ENCODE measurements at regions not wholly inside any gene's neighbourhood (a gene's known extent, or its start where the extent isn't known, plus 50 kb on each side); places are given as distances from the start of the nearest gene placed in this dataset.

- ATAC-seq, result no peak
- H3K9ac ChIP-seq (ENCODE audit: insufficient read depth in 1 of 2, low read depth in 2 of 2, low read length in 2 of 2), result no peak overlapping the region
- no peaks in the 10 kb centered on the region for H3K79me2 ChIP-seq (ENCODE audit: control insufficient read depth, insufficient read depth, low read length)
- no peak overlapping the region for H3K4me3 ChIP-seq
- no peaks in the 10 kb centered on the region for H3K27me3 ChIP-seq (ENCODE audit: control insufficient read depth in 2 of 2, insufficient read depth in 2 of 2, low read length in 2 of 2)
- no peaks in the 10 kb centered on the region for H3K9me3 ChIP-seq (replicated peaks; ENCODE audit: control insufficient read depth, insufficient read depth, low read depth, low read length)
- H3K36me3 ChIP-seq (ENCODE audit: control insufficient read depth, insufficient read depth, low read length), result no peaks in the 10 kb centered on the region
- BruUV-seq (replicated peaks), result no TSS peak
- no peak overlapping the region for H3K27ac ChIP-seq (ENCODE audit: extremely low read depth, low read depth, low read length)
- no peaks in the 10 kb centered on the region for H4K20me1 ChIP-seq (replicated peaks; ENCODE audit: control insufficient read depth, insufficient read depth, low read length)
- intact Hi-C loops (cut with micrococcal nuclease) (no loop called here), in situ Hi-C loops (cut with MboI) (no loop called here)
- no peak for DNase-seq (ENCODE audit: extremely low read depth in 1 of 4, low spot score in 3 of 4)
- POLR2A ChIA-PET, result no interaction called here
- no peak overlapping the region for H3K4me2 ChIP-seq (ENCODE audit: insufficient read depth, low read length)
- no peaks in the 10 kb centered on the region for H3K4me1 ChIP-seq (replicated peaks in 1 of 2; ENCODE audit: control insufficient read depth in 2 of 2, insufficient read depth in 2 of 2, low read length in 2 of 2)
- CTCF ChIA-PET (ENCODE audit: low intra/inter-chr PET ratio), result no interaction called here
- 29% methylated on average over 1 of the region's 1 CpG for WGBS (ENCODE audit: insufficient coverage, low coverage, missing lambda C conversion rate)
- H2AFZ ChIP-seq (ENCODE audit: low read depth, low read length), result no peak overlapping the region
- no peaks in the 10 kb centered on the region for H3K9me1 ChIP-seq (ENCODE audit: control insufficient read depth, insufficient read depth, low read length)
- peak; percentile 37 for FAIRE-seq
- no peak for TF ChIP-seq GTF3C2 (IDR thresholded peaks at IDR 0.05; ENCODE audit: borderline replicate concordance, extremely low read depth, insufficient read length)
- TF ChIP-seq MAFK (IDR thresholded peaks at IDR 0.05; ENCODE audit: low read length), result peak; percentile 22; the same call in 1 of the 2 replicates
- TF ChIP-seq TFE3 (CRISPR knock-in tag; IDR thresholded peaks at IDR 0.05), result no peak
- TF ChIP-seq ZBTB40 (IDR thresholded peaks at IDR 0.05), result no peak
- TF ChIP-seq ZBTB40 (CRISPR knock-in tag; IDR thresholded peaks at IDR 0.05), result no peak
- TF ChIP-seq CXXC5 (CRISPR knock-in tag; IDR thresholded peaks at IDR 0.05), result no peak
- TF ChIP-seq MAZ (CRISPR knock-in tag; conservative IDR thresholded peaks at IDR 0.05 in 1 of 2, IDR thresholded peaks at IDR 0.05 in 1 of 2), result no peak
- no peak for TF ChIP-seq DMBX1 (CRISPR knock-in tag; IDR thresholded peaks at IDR 0.05; ENCODE audit: borderline replicate concordance)
These were observed 89.6 kb upstream of the AADACL2 start for GRCh38 chr3:151644020-151644620.
